Medulla oblongata (tissue), 1 donor: ENCODE measurements at regions not wholly inside any gene's neighbourhood (a gene's known extent, or its start where the extent isn't known, plus 50 kb on each side); places are given as distances from the start of the nearest gene placed in this dataset.
A peak's percentile ranks its signal among the peaks of the same experiment; 100 is the strongest.
"Not testable (repeated sequence)": the region's sequence is repeated elsewhere in the genome, so short reads cannot be mapped to it uniquely, and the experiment has no call there.

ENCODE experiments used
- DNase-seq: peaks from one replicate; pipeline ENCODE4 v3.0.0-alpha.2; 2015; ENCODE audit errors: extremely low spot score

DNA sequence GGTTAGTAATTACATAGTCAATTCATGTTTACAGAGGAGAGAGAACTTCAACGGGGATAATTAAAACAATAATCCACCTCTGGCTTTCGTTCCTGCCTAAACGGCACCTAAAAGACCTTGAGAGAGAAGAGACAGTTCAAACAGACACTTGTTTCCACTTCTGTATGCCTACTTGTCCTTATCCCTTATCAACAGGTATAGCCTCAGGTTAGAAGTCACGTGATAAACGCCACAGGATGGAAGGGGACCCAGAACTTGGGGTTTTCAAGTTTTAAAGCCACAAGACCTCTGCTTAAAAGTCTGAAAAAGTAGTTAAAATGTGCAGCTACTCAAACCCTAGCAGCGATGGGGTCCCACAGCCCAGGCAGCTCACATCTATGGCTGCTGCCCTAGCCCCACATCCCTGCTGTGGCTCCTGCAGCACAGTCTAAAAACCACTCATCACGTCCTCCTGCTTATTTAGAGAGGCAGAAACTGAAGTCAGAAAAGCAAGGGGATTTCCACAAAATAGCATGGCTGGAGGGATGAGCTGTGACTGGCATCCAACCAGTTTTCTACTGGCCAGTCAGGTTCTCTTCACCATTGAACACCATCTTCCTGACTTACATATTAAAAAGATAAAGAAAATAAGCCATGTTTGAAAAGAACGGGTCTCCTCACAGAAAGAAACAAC, 51.2 kb upstream of the SEC16B start:
- no peak for DNase-seq

DNA sequence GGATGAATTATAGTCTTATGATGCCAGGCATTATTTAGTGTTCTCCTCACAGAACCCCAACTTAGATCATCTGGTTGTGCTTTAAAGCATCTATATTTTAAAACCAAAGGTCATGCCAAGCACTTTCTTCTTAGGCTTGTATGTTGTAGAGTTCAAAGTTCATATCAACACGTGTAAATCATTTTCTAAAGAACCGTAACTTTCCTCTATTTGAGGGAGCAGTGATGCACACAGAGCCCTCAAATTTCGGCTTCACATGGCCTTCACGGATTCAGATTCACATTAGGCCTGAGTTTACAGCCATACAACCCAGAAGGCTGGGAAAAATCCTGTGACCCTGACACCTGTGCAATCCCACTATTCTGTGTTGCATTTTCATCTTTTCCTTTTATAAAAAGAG, 52.1 kb upstream of the SEC16B start:
- DNase-seq = no peak

DNA sequence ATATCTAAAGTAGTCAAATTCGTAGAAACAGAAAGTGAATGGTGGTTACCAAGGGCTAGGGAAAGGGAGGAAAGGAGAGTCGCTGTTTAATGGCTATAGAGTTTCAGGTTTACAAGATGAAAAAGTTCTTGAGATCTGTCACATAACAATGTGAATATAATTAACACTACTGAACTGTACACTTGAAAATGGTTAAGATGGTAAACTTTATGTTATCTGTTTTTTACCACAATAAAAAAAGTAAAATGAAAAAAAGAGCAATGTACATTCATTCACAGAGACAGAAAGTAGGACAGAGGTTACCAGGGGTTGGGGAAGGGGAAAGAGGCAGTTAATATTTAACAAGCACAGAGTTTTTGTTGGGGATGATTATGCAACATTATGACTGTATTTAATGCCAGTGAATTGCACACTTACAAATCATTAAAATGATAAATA, 53.3 kb upstream of the SEC16B start:
- DNase-seq = no peak

DNA sequence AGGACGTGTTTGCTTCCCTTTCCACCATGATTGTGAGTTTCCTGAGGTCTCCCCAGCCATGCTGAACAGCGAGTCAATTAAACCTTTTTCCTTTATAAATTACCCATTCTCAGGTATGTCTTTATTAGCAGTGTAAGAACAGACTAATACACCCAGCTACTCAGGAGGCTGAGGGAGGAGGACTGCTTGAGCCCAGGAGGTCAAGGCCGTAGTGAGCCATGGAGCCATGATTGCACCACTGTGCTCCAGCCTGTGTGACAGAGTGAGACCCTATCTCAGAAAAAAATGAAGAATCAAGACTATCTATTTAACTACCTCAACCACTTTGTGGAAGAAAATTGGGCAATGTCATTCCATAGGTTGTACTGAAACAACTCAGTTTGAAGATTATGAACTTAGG, 54.6 kb upstream of the SEC16B start:
- no peak for DNase-seq

DNA sequence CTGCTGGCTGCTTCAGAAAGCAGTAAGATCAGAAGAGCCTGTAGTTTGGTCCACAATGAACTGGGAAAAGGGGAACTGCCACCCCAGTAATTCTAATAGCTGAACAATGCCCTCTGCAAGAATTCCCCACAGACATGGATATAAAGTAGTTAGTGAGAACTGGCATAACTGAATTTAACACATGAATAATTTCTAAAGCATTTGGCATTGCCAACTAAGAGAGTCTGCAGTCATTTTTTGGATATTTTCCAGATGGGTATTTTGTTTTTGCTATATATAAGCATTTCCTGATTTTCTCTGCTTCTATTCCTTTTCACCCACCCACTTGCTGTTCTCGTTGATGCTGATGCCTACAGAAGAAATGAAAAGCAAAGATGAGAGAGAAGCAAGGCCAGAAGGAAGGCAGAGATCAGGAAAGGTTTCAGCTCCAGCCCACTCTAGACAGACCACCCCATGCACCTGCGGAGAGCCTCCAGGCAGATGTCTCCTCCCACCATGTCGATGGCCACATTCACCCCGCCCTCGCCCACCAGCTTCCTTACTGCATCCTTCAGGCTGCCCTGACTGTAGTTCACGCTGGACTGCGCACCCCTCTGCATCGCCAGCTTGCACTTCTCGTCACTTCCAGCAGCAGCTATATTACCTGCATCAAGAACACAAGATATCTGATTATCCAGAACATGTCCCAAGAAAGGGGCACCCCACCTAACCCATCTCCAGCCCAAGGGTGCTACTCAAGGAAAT, 55.9 kb upstream of the SEC16B start:
- no peak for DNase-seq

DNA sequence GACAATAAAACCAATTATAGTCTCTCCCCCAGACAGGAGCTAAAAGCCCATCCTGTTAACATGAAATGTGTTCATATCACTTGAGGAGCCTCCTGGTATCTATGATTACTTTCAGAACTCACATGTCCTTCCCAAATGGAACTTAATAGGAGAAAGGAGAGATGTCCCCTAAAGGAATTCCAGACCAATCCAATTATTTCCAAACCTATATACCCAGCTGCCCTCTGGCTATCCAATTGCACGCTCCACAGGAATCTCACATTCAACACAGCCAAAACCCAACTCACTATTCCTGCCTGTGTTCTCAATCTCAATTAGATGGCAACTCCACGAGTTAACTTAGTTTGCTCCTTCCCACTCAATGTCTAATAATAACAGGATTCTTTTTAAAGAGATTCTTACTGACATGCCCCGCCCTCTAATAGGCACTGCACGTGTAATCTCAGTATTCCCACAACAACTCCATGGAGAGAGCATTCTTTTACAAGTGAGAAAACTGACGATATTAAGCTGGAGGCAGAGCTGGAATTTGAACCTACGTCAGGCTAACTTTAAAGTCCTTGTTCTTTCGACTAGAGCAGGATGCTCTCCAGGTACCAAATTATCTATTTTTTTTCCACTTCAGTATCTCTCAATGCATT, 59.1 kb upstream of the SEC16B start:
- DNase-seq = no peak

DNA sequence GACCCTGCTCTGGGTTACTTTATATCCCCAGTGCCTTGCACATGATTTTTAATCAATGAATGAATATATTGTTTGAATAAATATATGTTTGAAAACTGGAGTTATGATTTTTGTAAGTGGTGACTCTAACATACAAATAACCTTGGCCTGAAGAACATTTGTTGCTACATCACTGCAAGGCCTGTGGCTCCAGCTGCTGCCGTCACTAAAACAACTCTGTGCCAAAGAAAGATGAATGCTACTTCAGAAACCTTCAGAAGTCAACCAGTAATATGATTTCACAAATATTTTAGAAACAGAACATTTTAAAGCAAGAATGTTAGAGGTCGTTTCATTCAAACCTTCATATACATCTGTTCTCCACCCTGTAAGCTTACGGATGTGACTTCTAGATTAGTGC, 60.6 kb upstream of the SEC16B start:
- no peak for DNase-seq

DNA sequence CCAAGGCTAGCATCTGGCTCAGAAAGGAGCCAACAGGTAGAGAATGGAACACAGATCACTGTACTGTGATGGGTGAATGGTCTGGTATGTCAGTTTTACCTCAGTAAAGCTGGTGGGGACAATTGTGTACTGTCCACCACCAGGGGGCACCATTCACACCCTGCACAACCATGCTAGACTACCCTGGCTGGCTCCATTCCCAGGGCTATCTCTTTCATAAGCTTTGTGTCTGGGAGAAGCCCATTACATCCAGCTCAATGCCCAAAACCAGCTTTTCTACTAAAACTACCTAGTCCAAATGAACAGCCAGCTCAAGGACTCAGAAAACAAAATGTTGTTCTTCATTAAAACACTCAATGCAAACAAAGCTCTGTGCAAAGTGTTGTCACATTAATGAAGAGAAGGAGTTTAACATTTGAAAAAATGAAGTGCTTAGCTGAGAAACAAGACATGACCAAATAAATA, 62.0 kb upstream of the RASAL2 start:
- DNase-seq = peak; percentile 97

DNA sequence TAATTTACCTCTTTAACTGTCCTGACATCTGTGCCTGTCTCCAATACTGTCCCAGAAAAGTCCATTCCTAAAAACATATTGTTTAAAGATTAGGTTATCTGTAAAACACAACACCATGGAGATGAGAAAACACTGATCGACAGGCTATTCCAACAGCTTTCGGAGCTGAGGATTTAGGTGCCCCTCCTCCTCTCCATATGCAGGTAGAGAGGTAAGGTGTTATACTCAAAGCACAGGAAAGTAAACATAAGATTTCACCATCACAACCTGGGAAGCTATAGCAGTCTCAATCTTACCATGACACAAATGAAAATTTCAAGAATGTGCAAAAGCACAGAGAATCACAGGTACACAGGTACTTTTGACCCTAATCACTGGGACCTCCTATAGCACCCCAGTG, 60.9 kb upstream of the RASAL2 start:
- DNase-seq = no peak

DNA sequence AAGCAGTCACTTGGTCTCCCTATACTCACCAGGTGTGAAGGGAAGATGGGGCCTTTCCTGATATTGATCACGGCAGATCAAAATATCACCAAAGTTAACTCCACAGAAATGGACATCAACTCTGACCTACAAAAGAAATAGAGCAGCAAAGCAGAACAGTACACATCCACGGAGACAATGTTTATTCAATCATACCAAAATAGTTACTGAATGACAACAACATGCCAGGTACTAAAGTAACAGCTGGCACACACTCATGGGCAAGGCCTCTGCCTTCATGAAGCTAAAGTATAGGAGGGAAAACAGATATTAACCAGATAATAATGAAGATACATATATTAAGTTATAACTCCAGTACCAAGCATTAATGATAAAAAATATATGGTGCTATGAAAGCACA, 59.2 kb upstream of the RASAL2 start:
- DNase-seq = no peak

DNA sequence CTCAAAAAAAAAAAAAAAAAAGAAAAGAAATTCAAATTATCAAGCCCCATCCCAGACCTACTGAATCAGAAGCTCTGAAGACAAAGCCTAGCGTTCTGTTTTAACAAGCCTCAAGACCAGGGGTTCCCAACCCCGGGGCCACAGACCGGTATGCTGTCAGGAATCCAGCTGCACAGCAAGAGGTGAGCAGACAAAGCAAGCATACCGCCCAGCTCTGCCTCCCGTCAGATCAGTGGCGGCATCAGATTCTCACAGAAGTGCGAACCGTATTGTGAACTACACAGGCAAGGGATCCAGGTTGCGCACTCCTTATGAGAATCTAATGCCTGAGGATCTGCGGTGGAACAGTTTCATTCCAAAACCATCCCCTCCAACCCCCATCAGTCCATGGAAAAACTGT, 57.8 kb upstream of the RASAL2 start:
- DNase-seq = no peak

DNA sequence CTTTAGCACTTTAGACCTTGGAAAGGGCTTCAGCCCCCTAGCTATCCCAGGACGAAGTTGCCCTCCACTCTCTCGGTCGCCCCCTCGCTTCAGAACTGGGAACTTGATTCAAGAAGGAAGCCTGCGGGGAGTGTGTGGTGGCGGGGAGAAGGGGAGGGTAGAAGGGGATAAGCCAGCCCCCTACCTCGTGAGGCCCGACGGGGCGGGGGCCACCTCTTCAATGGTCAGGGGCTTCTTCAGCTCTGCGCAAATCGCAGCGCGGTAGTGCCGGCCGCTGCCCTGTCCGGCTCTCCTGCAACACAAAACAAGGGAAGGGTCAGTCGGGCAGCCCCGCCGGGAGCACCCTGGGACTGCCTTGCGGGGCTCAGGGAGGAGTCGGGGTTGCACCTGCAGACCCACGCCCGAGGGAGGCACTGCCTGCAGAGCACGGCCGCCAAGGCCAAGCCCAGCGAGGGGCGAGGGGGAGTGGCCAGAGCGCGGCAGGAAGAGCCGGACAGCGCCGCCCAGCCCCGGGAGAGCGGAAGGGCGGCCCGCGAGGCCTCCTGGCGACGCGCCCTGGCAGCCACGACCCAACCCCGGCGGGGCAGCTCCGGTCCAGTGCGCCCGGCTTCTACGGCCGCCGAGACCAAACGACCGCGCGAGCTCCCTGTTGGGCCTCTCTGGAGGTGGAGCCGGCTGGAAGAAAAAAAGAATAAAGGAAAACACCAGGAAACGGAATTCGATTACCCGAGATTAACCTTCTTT, 56.2 kb upstream of the RASAL2 start:
- DNase-seq = peak; percentile 86

DNA sequence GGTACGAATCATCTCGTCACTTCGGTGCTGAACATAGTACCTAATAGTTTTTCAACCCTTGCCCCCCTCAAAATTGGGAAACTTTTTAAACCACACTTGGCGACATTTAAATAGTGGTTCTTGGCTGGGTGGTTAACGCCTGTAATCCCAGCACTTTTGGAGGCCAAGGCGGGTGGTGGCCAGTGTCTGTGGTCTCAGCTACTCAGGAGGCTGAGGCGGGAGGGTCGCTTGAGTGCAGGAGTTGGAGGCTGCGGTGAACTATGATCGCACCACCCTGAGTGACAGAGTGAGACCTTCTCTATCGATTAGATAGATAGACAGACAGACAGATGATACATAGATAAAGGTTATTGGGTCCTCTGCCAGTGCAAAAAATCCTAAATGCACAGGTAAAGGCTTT, 55.5 kb upstream of the RASAL2 start:
- DNase-seq = no peak

DNA sequence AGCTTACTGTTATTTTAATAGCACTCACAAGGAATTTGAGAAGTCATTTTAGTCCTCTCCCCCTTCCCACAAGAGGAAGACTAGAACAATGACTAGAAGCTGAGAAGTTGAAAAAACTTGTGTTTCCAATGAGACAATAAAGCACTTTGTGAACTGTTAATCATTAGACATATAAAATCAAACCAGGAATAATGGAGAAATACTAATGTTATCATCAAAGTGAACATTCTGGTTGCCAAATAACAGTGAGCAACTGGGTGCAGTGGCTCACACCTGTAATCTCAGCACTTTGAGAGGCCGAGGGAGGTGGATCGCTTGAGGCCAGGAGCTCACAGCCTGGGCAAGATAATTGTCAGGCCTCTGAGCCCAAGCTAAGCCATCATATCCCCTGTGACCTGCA, 54.0 kb upstream of the RASAL2 start:
- DNase-seq = no peak

DNA sequence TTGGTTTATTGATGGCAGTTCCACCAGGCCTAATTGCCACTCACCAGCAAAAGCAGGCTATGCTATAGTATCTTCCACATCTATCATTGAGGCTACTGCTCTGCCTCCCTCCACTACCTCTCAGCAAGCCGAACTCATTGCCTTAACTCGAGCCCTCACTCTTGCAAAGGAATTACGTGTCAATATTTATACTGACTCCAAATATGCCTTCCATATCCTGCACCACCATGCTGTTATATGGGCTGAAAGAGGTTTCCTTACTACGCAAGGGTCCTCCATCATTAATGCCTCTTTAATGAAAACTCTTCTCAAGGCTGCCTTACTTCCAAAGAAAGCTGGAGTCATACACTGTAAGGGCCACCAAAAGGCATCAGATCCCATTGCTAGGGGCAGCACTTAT, 50.0 kb upstream of the RASAL2 start:
- not testable (repeated sequence) for DNase-seq
